ENCODE measurements at regions not wholly inside any gene's neighbourhood (a gene's known extent, or its start where the extent isn't known, plus 50 kb on each side); places are given as distances from the start of the nearest gene placed in this dataset.

DNA sequence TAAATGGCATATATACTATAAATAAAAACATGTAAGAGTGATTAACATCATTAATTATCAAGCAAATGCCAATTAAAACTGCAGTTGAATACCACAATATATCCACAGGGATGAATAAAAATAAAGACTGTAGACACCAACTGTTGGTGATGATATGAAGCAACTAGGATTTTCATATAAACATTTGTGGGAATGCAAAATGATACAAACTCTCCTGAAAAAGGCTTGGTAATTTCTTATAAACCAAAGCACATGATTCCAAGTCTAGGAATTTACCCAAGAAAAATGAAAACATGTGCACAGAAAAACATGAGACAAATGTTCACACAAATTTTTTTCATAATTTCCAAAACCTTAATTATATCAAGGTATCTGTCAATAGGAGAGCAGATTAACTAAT is 448.1 kb downstream of the ETV1 start:
- Mint-ChIP-seq H3K9me3 (no peaks in the 10 kb centered on the region), H3K27me3 (no peaks in the 10 kb centered on the region), H3K27ac (no peak overlapping the region), H3K4me3 (no peak overlapping the region), H3K36me3 (no peaks in the 10 kb centered on the region), H3K4me1 (no peaks in the 10 kb centered on the region)
- no peak for DNase-seq

- no peak overlapping the region for H3K4me3 Mint-ChIP-seq
- no peaks in the 10 kb centered on the region for H3K4me1 Mint-ChIP-seq
- H3K27ac Mint-ChIP-seq = no peak overlapping the region
- H3K36me3 Mint-ChIP-seq = no peaks in the 10 kb centered on the region
- no peaks in the 10 kb centered on the region for H3K27me3 Mint-ChIP-seq
- DNase-seq = no peak
- H3K9me3 Mint-ChIP-seq = no peaks in the 10 kb centered on the region
Measured at GRCh38 chr7:13542451-13542850, 447.0 kb downstream of the ETV1 start.

DNA sequence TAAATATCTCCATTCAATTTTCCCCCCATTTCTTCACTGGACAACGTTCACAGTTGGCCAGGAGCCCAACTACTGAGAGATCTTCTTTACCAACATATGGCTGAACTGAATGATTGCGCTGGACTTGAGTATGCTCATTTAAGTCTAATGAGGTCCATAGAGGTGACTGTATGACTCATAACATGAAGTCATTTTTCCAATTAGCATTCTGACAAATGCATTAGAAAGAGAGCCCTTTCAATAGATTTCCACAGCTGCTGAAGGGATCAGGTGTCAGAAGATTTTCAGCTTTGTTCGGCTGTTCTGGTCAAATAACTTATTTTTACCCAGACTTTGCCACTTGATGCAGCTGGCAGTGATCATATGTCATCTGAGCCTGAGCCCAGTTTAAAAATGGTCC is 438.0 kb downstream of the ETV1 start:
- no peaks in the 10 kb centered on the region for H3K36me3 Mint-ChIP-seq
- H3K4me3 Mint-ChIP-seq = no peak overlapping the region
- no peaks in the 10 kb centered on the region for H3K27me3 Mint-ChIP-seq

DNA sequence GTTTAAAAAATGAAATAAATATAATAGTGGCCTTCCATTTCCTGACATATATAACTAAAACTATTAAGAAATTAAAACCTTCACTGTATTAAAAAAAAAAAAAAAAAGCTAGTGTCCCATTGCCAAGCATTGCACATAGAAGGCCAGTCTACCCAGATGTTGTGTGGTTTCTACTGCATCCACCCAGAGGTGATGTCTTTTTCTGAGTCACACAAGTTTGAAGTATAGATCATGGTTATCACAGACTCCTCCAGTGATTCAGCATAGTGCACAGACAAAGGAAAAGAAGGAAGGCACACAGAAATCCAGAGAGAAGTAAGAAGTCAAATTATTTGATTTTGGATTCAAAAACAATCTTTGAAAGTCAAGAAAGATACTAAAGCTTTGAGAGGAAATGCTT is 429.0 kb downstream of the ETV1 start:
- peaks cover 2% of the 10 kb centered on the region for H3K9me3 Mint-ChIP-seq
- H3K27me3 Mint-ChIP-seq = peaks cover 3% of the 10 kb centered on the region
- no peaks in the 10 kb centered on the region for H3K4me1 Mint-ChIP-seq
- DNase-seq = no peak
- no peaks in the 10 kb centered on the region for H3K36me3 Mint-ChIP-seq
- H3K27ac Mint-ChIP-seq = no peak overlapping the region
- H3K4me3 Mint-ChIP-seq = no peak overlapping the region

More for the DNA sequence above, 438.0 kb downstream of the ETV1 start:
- no peak overlapping the region for H3K27ac Mint-ChIP-seq
- peaks cover 2% of the 10 kb centered on the region for H3K9me3 Mint-ChIP-seq
- H3K4me1 Mint-ChIP-seq = no peaks in the 10 kb centered on the region
- DNase-seq = no peak

- Mint-ChIP-seq H3K9me3 (peaks cover 2% of the 10 kb centered on the region), H3K27me3 (peaks cover 3% of the 10 kb centered on the region), H3K4me3 (no peak overlapping the region), H3K36me3 (no peaks in the 10 kb centered on the region), H3K27ac (no peak overlapping the region), H3K4me1 (no peaks in the 10 kb centered on the region)
- DNase-seq = no peak
Measured at GRCh38 chr7:13563257-13563656, 426.2 kb downstream of the ETV1 start.

DNA sequence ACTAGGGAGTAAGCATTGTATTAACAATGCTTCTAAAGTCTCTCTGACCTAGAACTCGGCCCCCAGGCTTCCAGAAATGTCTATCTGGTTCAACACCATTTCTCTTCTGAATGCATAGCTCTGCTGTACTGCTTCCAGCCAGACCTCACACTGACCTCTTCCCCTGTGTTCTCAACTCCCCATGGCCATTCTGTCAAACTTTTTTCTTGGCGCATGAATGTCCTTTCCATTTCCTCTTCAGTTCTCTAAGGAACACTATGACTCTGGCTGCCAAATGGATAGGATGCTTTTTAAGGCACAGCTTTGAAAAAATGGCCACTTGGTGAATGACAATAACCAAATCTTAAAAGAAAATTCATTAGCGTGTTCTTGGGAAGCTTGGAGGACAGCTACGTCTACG is 425.8 kb downstream of the ETV1 start:
- no peak overlapping the region for H3K4me3 Mint-ChIP-seq
- peaks cover 2% of the 10 kb centered on the region for H3K9me3 Mint-ChIP-seq
- H3K36me3 Mint-ChIP-seq = no peaks in the 10 kb centered on the region
- DNase-seq = no peak
- no peaks in the 10 kb centered on the region for H3K4me1 Mint-ChIP-seq
- no peak overlapping the region for H3K27ac Mint-ChIP-seq
- H3K27me3 Mint-ChIP-seq = peaks cover 3% of the 10 kb centered on the region

- Mint-ChIP-seq H3K27me3 (no peaks in the 10 kb centered on the region), H3K9me3 (no peaks in the 10 kb centered on the region), H3K27ac (no peak overlapping the region), H3K4me3 (no peak overlapping the region), H3K36me3 (no peaks in the 10 kb centered on the region), H3K4me1 (no peaks in the 10 kb centered on the region)
- DNase-seq = no peak
Measured at GRCh38 chr7:13577566-13578145, 411.8 kb downstream of the ETV1 start.

- Mint-ChIP-seq H3K4me3 (no peak overlapping the region), H3K36me3 (no peaks in the 10 kb centered on the region)
Measured at GRCh38 chr7:13578294-13578693, 411.2 kb downstream of the ETV1 start.

DNA sequence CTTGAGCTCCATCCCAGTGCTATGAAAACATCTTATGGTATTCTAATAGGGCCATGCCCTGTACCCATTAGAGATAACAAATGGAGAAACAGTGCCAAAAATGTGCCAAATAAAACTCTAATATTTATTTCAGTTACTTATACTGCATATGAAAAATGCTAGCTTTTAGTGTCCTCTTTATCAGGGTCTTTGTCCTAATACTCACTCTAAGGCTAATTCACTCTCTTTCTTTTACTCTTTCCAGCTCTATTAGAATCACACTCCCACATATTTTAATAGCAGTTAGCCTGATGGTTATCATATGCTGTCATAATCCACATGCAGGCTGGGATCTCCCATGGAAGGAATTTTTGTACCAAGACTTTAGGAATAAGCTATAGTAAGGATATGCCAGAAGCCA is 408.4 kb downstream of the ETV1 start:
- Mint-ChIP-seq H3K27ac (no peak overlapping the region), H3K4me3 (no peak overlapping the region), H3K4me1 (no peaks in the 10 kb centered on the region), H3K27me3 (no peaks in the 10 kb centered on the region), H3K9me3 (no peaks in the 10 kb centered on the region), H3K36me3 (no peaks in the 10 kb centered on the region)
- DNase-seq = no peak

More at GRCh38 chr7:13578294-13578693, 411.2 kb downstream of the ETV1 start:
- no peak for DNase-seq
- no peaks in the 10 kb centered on the region for H3K27me3 Mint-ChIP-seq
- no peaks in the 10 kb centered on the region for H3K9me3 Mint-ChIP-seq
- no peak overlapping the region for H3K27ac Mint-ChIP-seq
- H3K4me1 Mint-ChIP-seq = no peaks in the 10 kb centered on the region

- no peaks in the 10 kb centered on the region for H3K27me3 Mint-ChIP-seq
Measured at GRCh38 chr7:13593854-13594253, 395.6 kb downstream of the ETV1 start.

DNA sequence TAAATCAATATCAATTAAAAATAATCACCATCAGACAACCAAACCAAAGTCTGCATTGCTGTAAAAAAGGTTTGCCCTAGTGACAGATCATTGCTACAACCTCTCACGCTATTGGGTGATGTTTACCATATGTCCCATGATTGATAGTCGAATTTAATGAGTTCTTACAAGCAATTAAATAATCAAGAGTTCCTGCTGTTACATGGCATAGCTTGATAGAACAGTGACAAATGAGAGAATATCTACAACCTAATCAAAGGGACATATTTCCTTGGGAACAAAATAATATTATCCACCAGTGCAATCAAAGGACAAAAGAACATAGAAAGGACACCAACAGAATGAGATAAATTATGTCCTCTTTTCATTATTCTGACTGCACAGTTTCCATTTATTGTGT is 387.4 kb downstream of the ETV1 start:
- H3K4me1 Mint-ChIP-seq = no peaks in the 10 kb centered on the region
- no peaks in the 10 kb centered on the region for H3K27me3 Mint-ChIP-seq
- peaks cover 2% of the 10 kb centered on the region for H3K9me3 Mint-ChIP-seq
- H3K36me3 Mint-ChIP-seq = no peaks in the 10 kb centered on the region
- DNase-seq = no peak
- H3K27ac Mint-ChIP-seq = no peak overlapping the region
- no peak overlapping the region for H3K4me3 Mint-ChIP-seq

More at GRCh38 chr7:13593854-13594253, 395.6 kb downstream of the ETV1 start:
- Mint-ChIP-seq H3K4me3 (no peak overlapping the region), H3K36me3 (no peaks in the 10 kb centered on the region), H3K27ac (no peak overlapping the region), H3K4me1 (no peaks in the 10 kb centered on the region), H3K9me3 (peaks cover 10% of the 10 kb centered on the region)
- no peak for DNase-seq

GRCh38 chr7:13603016-13603415 is 386.4 kb downstream of the ETV1 start:
- Mint-ChIP-seq H3K4me1 (no peaks in the 10 kb centered on the region), H3K27me3 (no peaks in the 10 kb centered on the region), H3K4me3 (no peak overlapping the region), H3K27ac (no peak overlapping the region), H3K36me3 (no peaks in the 10 kb centered on the region), H3K9me3 (peaks cover 3% of the 10 kb centered on the region)
- DNase-seq = no peak

GRCh38 chr7:13603661-13604060 is 385.8 kb downstream of the ETV1 start:
- H3K36me3 Mint-ChIP-seq = no peaks in the 10 kb centered on the region
- no peaks in the 10 kb centered on the region for H3K4me1 Mint-ChIP-seq
- peaks cover 5% of the 10 kb centered on the region for H3K9me3 Mint-ChIP-seq
- H3K27me3 Mint-ChIP-seq = no peaks in the 10 kb centered on the region
- H3K27ac Mint-ChIP-seq = no peak overlapping the region
- no peak for DNase-seq
- no peak overlapping the region for H3K4me3 Mint-ChIP-seq

- Mint-ChIP-seq H3K27me3 (no peaks in the 10 kb centered on the region), H3K9me3 (peaks cover 5% of the 10 kb centered on the region), H3K36me3 (no peaks in the 10 kb centered on the region), H3K4me1 (no peaks in the 10 kb centered on the region), H3K27ac (no peak overlapping the region), H3K4me3 (no peak overlapping the region)
- DNase-seq = no peak
Measured at GRCh38 chr7:13604178-13604577, 385.3 kb downstream of the ETV1 start.

GRCh38 chr7:13610372-13610771 is 379.1 kb downstream of the ETV1 start:
- Mint-ChIP-seq H3K9me3 (peaks cover 5% of the 10 kb centered on the region), H3K36me3 (no peaks in the 10 kb centered on the region), H3K27me3 (no peaks in the 10 kb centered on the region), H3K4me1 (no peaks in the 10 kb centered on the region), H3K27ac (no peak overlapping the region), H3K4me3 (no peak overlapping the region)
- DNase-seq = no peak

DNA sequence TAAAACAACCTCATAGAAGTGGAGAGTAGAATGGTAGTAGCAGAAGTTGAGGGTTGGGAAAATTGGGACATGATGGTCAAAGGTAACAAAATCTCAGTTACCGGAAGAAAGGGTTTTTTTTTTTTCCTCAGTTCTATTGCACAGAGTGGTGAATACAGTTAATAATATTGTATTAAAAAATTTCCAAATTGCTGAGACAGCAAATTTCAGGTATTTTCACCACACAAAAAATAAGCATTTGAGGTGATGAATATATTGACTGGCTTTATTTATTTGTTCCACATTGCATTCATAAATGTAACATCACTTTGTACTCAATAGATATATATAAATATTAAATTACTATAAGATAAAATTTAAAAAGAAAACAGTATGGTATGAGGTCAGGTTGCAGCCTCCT is 373.8 kb downstream of the ETV1 start:
- Mint-ChIP-seq H3K9me3 (no peaks in the 10 kb centered on the region), H3K27me3 (no peaks in the 10 kb centered on the region), H3K4me3 (no peak overlapping the region), H3K36me3 (no peaks in the 10 kb centered on the region), H3K4me1 (no peaks in the 10 kb centered on the region), H3K27ac (no peak overlapping the region)
- no peak for DNase-seq

- Mint-ChIP-seq H3K4me3 (no peak overlapping the region), H3K27ac (no peak overlapping the region), H3K27me3 (no peaks in the 10 kb centered on the region), H3K9me3 (no peaks in the 10 kb centered on the region), H3K4me1 (no peaks in the 10 kb centered on the region), H3K36me3 (no peaks in the 10 kb centered on the region)
- DNase-seq = no peak
Measured at GRCh38 chr7:13627455-13627854, 362.0 kb downstream of the ETV1 start.

All from activated naive CD8-positive, alpha-beta T cell treated with anti-CD3 and anti-CD28 coated beads for 36 hours (primary cell).